ENCODE measurements at regions not wholly inside any gene's neighbourhood (a gene's known extent, or its start where the extent isn't known, plus 50 kb on each side); places are given as distances from the start of the nearest gene placed in this dataset.

DNA sequence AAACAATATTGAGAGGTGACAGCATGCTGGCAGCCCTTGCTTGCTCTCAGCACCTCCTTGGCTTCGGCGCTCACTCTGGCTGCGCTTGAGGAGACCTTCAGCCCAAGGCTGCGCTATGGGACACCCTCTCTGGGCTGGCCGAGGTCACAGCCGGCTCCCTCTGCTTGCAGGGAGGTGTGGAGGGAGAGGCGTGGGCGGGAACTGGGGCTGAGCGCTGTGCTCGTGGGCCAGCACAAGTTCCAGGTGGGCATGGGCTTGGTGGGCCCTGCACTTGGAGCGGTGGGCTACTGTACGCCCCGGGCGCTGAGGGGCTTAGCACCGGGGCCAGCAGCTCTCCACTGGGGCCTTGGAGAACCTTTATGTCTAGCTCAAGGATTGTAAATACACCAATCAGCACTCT is 1613.8 kb upstream of the IGFBP7 start:
- FAIRE-seq = no peak

DNA sequence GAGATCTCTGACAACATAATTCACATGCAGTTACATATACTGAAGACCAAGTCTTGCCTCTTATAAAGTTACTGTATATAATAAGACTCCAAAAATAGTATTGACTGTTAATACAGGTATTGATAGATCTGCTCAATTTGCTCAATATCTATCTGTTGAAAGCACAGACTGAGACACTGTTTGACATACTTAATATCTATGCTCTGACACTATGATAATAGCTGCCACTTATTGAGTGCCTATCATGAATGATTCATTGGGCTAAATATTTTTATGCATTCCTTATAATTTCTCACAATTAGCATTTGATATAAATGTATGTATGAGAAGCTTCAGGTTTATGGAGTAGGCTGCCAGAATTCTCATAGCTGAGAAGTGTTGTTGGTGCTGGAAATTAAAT is 1600.9 kb upstream of the IGFBP7 start:
- DNase-seq (ENCODE audit: extremely low spot score, insufficient read length, low read depth) = no peak
- no peak for FAIRE-seq

More for the DNA sequence above, 1613.8 kb upstream of the IGFBP7 start:
- DNase-seq (ENCODE audit: extremely low spot score, insufficient read length, low read depth) = no peak

DNA sequence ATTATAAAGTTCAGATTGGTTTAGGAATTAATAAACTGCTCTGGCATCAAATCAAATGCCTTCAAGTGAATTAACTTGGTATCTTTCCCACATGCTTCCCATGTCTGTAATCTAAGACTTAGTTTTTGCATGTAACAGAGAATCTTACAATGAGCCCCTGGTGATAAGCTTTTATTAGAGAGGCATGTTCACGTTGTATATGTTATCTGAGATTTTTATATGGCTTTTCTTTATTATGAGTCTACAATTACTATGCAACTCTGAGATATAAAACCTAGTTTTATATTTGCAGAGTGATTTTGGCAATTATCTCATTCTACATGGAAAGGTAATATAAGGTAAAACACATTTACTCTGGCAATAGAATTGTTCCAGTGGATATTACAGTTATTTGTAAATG is 1578.4 kb upstream of the IGFBP7 start:
- DNase-seq (ENCODE audit: extremely low spot score, insufficient read length, low read depth) (no peak), FAIRE-seq (no peak)

DNA sequence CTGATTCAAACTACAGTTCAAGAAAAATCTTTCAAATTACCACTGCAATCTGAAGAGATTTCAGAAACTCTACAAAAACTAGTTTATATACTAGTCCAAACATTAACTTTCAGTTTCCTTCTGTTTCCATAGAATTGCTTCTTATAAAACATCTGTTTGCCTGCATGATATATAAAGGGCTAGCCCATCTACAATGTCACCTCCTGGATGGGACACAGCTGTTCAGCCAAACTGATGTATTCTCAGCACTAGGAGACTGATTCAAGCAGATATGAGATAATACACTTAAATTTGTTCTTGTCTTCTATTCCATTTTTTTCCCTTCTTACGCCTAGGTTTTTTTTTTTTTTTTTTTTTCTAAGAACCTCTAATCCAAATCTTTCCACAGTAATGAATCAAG is 1569.7 kb upstream of the IGFBP7 start:
- FAIRE-seq = no peak
- DNase-seq (ENCODE audit: extremely low spot score, insufficient read length, low read depth) = no peak

DNA sequence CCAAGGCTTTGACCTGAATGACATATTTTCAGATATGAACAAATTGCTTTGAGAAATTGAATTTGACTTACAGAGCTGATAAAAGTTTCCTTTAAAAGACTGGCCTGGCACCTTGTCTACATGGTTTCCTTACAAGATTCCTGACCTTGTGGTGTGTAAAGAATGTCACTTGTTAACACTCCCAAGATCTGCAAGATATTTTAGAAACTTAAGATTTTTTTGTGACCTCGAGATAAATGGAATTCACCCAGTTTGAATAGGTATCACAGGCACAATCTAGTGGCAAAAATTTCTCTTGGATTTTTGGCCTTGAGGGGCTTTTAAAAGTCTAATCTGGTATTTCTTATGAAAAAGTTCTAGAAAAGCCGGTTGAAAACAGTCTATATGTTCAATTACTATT is 1568.9 kb upstream of the IGFBP7 start:
- FAIRE-seq = no peak
- DNase-seq (ENCODE audit: extremely low spot score, insufficient read length, low read depth) = no peak

DNA sequence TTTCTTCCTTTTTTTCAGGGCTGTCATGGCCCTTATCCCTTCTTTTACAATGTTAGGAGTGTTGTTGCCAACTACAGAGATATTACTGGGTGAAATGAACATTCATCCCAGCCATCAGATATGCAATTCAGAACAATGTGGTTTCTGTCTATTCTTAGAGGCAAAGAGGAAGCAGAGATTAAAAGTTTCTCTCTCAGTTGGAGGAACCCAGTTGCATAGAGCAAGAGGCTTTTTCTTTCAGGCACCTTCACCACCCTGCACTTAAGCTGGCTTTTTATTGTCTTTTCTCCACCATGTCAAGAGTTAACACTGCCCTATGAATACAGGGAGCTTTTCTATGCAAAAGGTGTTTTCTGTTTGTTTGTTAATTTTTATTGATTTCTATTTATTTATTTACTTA is 1559.6 kb upstream of the IGFBP7 start:
- DNase-seq (ENCODE audit: extremely low spot score, insufficient read length, low read depth) (no peak), FAIRE-seq (no peak)

DNA sequence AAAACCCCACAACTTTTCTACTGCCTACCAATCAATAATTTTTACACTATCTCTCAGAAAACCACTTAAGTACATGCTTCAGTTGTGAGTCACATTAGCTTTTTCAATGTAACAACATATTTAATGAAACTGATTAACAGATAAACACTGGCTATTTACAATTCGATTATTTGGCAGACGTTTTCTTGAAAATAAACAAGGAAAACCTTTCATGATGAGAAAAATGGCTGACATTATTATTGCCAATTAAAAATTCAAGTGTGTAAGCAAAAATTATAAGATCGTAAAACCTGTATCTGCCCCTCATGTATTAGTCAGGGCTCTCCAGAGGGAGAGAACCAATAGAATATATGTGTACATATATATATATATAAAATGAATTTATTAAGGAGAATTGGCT is 1555.5 kb upstream of the IGFBP7 start:
- DNase-seq (ENCODE audit: extremely low spot score, insufficient read length, low read depth) (no peak), FAIRE-seq (no peak)

DNA sequence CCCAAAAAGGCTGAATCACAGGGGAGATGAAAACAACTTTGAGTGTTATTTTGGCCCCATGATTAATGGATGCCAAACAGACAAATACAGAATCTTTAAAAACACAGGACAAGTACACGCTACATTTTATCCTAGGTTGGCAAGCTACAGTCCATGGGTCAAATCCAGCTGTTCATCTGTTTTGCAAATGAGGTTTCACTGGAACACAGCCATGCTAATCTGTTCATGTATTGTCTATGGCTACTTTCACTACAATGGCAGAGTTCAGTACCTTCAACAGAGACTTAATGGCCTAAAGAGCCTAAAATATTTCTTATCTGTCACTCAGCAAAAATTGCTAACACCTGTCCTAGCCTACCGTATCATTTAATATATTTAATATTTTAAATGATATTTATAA is 1548.5 kb upstream of the IGFBP7 start:
- FAIRE-seq (no peak), DNase-seq (ENCODE audit: extremely low spot score, insufficient read length, low read depth) (no peak)

DNA sequence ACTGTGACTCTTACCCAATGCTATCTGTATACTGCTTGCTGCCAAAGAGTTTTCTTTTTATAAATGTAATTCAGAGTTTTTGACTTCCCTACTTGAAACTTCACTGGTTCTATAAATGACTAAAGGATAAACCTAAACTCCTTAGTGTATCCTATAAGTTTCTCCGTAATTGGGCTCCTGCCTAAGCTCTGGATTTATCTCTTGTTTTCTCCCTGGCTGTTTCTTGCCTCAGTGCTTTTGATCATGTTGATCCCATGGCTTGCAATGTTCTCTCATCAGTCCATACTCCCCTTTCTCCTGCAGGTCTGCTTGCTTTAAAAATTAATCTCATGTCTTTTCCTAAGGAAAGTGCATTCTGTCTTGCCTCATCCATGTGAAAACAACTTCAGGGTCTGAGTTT is 1543.1 kb upstream of the IGFBP7 start:
- FAIRE-seq (no peak), DNase-seq (ENCODE audit: extremely low spot score, insufficient read length, low read depth) (no peak)

DNA sequence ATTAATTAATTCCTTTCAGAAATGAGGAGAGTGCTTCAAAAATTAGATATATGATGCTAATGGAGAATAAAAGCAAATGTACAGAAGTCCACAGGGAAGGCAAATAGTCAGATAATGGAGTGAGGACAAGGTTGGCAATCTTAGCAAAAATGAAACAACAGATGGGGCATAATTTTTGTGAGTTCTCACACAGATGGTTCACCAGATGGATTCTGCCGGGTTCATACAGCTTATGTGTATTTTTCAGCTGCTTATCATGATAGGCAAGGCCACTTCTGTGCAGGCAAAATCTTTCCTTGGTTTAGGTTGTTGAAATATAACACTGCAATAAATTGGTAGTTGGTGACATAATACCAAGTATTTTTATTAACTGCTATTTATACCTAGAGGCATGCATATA is 1539.0 kb upstream of the IGFBP7 start:
- no peak for DNase-seq (ENCODE audit: extremely low spot score, insufficient read length, low read depth)
- no peak for FAIRE-seq

DNA sequence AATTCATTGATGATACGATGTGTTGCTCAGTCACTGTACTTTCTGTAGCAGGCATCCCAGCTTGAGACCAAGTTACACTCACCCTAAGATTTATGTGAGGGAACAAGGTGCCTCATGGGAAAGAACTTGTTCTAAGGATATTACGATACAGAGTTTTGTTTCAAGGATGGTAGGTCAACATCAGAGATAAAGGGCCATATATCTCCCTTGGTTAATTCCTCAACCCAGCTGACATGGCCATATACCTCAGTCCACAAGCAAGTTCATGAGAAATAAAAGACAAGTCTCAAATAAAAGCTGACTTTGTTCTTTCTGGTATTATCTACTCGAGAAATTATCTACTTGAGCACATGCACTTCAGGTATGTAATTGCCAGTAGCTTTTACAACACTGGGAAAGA is 1535.9 kb upstream of the IGFBP7 start:
- DNase-seq (ENCODE audit: extremely low spot score, insufficient read length, low read depth) = no peak
- FAIRE-seq = no peak

DNA sequence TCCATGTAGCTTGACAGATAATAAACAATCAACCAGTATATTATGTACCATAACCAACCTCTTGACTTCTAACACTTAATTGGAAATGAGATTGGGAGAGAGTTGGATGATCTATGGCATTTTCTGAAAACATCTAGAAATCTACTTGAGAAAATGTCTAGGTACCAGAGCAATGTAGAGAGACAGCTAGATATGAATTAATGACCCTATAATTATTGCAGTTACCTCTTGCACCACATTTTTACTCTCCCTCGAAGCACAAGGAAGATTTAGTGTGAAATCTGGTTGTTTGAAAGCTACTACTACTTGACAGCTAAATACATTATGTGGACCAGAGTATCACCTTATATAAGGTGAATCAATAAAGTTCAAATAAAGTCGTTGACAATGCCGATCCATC is 1534.4 kb upstream of the IGFBP7 start:
- DNase-seq (ENCODE audit: extremely low spot score, insufficient read length, low read depth) = no peak
- no peak for FAIRE-seq

DNA sequence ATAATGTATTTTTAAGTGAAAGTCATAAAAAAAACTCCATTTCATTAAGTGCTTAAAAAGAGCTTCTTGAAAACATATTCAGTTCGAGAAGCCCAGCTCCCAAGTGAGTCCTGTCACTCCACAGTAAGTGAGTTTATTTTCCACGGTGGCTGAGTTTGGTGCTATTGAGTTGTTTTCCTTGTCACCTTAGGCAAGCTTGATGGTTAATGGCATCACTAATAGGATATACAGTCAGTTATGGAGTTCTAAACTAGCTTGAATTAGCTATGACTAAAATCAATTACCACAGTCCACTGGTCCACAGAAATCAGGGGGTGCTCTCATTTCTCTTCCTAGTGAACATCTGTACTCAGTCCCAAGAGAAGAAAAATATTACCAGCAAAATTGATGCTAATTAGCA is 1526.2 kb upstream of the IGFBP7 start:
- FAIRE-seq (no peak), DNase-seq (ENCODE audit: extremely low spot score, insufficient read length, low read depth) (no peak)

DNA sequence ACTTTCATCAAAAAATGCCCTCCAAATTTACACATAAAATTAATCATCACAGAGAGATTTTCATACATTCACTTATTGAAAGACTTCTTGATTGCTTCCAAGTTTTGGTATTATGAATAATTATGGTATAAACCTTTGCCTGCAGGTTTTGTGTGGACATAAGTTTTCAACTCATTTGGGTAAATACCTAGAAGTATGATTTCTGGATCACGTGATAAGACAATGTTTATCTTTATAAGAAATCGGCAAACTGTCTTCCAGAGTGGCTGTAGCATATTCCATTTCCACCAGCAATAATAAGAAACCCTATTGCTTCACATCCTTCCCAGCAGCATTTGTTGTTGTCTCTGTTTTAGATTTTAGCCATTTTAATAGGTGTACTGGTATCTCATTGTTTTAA is 1507.0 kb upstream of the IGFBP7 start:
- DNase-seq (ENCODE audit: extremely low spot score, insufficient read length, low read depth) = no peak
- no peak for FAIRE-seq

DNA sequence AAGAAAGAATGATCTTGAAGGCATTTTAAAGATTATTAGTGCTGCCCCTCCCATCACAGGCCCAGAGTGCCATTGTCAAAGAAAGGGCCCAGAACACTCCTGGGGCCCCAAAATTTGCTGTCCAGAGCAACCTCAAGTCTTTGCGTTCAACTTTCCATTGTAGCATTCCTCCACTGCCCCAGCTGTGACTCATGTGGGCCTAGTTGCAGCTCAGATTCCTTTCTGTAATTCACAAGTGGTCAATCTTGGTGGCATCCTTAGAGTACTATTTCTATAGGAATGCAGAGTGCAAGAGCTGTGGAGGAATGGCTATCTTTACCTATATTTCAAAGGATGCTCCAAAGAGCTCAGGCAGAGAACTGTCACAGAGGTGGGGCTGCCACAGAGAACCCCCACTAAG is 1500.8 kb upstream of the IGFBP7 start:
- FAIRE-seq (no peak), DNase-seq (ENCODE audit: extremely low spot score, insufficient read length, low read depth) (no peak)

DNA sequence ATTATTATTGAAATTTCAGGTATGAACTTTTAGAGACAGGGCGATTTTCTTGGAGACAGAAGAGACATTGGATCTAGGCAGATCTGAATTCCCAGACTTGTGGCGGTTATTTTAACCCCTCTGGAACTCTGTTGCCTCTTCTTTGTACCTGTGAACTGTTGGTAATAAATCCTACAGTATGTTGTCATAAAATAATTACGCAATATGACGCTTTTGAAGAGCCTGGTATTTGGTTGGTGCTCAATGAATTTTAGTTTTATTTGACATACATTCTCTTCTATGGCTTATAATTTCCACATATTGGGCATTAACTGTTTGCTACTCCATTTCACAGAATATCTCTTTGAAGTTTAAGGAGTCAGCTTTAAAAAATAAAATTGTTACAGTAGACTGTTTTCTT is 1496.1 kb upstream of the IGFBP7 start:
- DNase-seq (ENCODE audit: extremely low spot score, insufficient read length, low read depth) = no peak
- FAIRE-seq = no peak

DNA sequence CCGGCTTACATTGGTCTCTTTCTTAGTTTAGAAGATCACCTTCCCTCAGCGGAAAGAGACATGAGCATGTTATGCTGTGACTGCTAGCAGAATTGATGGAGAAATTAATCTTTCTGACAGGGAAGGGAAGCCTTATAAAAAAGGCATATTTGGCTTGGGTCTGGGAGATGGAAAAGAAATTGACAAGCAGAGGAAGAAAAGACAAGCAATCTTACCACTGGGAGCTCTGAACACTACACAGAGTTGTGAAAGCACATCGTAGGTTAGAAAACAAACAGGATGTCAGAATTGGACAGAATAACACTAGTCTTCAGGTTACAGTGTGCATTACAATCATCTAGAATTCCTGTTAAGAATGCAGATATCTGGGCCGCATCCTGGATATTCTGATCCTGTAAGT is 1493.8 kb upstream of the IGFBP7 start:
- FAIRE-seq (no peak), DNase-seq (ENCODE audit: extremely low spot score, insufficient read length, low read depth) (no peak)

DNA sequence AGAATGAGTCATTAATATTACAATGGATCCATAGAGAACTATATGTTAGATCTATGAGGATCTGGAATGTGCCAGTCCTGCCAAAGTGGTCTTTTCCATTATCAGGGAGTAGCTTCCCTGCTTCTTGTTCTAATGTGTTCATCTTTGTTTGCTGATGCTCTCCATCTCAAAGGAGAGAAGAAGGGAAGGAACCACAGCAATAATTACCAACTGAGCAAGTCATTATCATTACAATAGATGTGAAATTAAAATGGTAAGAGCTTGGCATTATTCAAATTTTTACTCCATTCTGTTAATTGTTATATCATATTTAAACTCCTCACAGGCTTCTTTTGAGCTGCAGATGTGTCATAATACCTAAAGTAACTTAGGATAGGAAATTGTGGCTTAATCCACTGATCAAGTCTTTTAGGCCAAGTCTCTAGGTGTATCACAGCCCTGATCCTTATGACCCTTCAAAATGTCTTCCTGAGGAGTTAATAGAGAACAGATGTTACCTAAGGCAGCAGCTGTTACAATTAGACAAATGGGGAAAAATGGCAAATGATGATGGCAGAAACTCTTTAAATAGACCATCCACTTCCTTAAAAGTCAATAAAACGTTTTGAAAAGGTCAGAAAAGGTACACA is 1492.7 kb upstream of the IGFBP7 start:
- FAIRE-seq = no peak
- no peak for DNase-seq (ENCODE audit: extremely low spot score, insufficient read length, low read depth)

DNA sequence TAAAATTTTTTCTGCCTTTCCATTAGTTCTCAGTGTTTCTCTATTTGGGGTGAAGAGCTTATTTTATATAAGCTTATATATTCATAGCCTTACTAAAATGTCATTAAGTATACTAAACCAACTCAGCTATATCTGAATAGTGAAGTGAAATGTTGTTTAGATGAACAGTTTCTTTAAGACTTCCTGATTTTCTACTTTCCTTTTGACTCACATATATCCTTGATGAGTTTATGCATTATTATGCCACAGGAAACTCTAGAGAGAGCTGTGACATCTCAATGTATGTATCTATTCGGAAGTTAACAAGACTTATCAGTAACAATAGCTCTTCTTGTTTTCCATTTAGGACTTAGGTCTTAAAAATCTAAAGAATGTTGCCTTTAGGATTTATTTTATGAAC is 1491.8 kb upstream of the IGFBP7 start:
- FAIRE-seq (no peak), DNase-seq (ENCODE audit: extremely low spot score, insufficient read length, low read depth) (no peak)

DNA sequence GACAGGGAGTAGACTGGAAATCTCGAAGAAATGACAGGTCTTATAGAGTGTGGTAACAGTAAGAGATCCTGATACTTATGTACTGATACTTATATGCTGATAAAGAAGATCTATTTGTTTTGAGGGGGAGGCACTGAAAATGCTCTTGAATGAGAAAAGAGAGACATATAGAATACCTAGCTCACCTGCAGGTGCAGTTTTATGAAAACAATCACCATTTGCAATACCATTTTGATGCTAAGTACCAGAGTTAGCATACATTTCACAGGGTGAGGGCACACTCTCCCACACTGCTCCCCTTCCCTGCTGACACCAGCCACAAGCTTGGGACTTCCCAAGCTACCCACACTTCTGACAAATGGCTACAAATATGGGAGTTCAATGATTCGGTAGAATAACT is 1490.1 kb upstream of the IGFBP7 start:
- DNase-seq (ENCODE audit: extremely low spot score, insufficient read length, low read depth) = no peak
- FAIRE-seq = no peak

DNA sequence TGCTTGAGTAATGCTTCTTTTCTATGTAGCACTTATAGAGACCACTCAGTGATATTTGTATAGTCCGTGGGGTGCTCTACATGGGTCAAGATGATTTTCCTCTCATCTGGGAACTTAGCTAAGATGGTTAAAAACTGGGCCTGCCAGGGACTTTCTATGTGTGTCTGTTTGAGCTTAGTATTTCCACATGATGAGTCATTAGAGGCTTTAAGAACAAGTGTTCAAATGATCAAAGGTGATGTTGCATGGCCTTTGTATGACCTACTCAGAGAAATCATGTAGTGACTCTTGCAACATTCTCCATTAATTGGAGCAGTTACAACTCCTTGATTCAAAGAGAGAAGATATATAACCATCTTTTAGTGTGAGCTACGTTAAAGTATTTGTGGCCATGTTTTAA is 1480.5 kb upstream of the IGFBP7 start:
- FAIRE-seq = no peak
- no peak for DNase-seq (ENCODE audit: extremely low spot score, insufficient read length, low read depth)

DNA sequence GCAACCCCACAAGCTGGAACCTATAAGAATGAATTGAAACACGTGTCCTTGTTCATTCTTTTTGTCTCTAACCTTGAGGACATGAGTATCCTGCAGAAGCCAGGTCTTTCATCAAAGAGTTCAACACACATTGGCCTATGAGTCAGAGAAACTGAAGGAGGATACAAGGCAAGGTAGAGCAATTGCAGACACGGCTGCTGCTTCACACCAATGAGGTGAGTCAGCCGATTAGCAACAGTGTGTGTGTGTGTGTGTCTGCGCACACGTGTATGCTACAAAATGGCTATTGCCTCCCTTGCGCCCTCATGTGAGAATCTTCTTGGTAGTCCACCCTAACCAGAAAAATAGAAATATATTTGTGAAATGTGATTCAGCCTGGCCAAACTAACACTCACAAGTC is 1477.7 kb upstream of the IGFBP7 start:
- DNase-seq (ENCODE audit: extremely low spot score, insufficient read length, low read depth) (no peak), FAIRE-seq (no peak)

DNA sequence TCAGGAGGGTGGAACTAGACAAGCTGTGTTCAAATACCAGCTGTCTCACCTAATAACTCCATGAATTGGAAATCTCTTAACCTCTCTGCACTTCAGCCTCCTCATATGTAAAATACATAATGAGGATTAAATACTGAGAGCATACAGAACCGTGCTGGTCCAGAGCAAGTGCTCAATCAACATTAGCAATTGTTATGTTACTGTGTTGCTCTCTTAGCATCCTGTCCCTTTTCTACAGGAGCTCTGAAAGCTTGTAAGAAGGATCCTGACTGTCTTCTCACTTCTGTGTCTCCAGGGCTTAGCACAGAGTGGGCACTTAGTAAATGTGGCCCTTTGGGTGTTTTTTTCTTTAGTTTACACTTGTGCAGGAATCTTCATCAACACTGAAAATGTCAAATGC is 1456.1 kb upstream of the IGFBP7 start:
- DNase-seq (ENCODE audit: extremely low spot score, insufficient read length, low read depth) = no peak

More for the DNA sequence above, 1456.1 kb upstream of the IGFBP7 start:
- no peak for FAIRE-seq

Data from GM18507 (cell line).